Keratinocyte (primary cell): ENCODE measurements at regions not wholly inside any gene's neighbourhood (a gene's known extent, or its start where the extent isn't known, plus 50 kb on each side); places are given as distances from the start of the nearest gene placed in this dataset.

Experiments used
- DNase-seq: peaks from one replicate; pipeline ENCODE4 v3.0.0-alpha.2; 2011; ENCODE audit warnings: low read depth, missing footprints, low spot score
- FAIRE-seq: peaks from 2 replicates; lab custom pipeline; 2011; peaks lifted over from hg19 to GRCh38; lab: Jason Lieb, UNC
- H2AFZ ChIP-seq: 2 replicates; pipeline ENCODE4 v1.6.0; 2012; ENCODE audit warnings: low read length, control low read depth, inconsistent platforms; ENCODE audit not compliant: control insufficient read depth
- H3K27ac ChIP-seq: 2 replicates; pipeline ENCODE4 v1.5.1; 2011; ENCODE audit warnings: low read length; ENCODE audit not compliant: control insufficient read depth, insufficient read depth
- H3K27me3 ChIP-seq: 3 replicates; pipeline ENCODE4 v1.6.0; 2011; ENCODE audit warnings: low read length; ENCODE audit not compliant: control insufficient read depth, insufficient read depth; ENCODE audit errors: extremely low read depth
- H3K36me3 ChIP-seq, 2 experiments: 2 replicates in 1 of 2; 3 replicates in 1 of 2; pipeline ENCODE4 v1.5.1; 2011; ENCODE audit warnings: low read length in 2 of 2, mild to moderate bottlenecking in 1 of 2; ENCODE audit not compliant: control insufficient read depth in 2 of 2, insufficient read depth in 2 of 2; ENCODE audit errors: extremely low read depth in 1 of 2
- H3K4me1 ChIP-seq: 3 replicates; pipeline ENCODE4 v1.5.1; 2011; ENCODE audit warnings: low read length; ENCODE audit not compliant: control insufficient read depth, insufficient read depth; ENCODE audit errors: extremely low read depth
- H3K4me2 ChIP-seq: 3 replicates; pipeline ENCODE4 v1.6.0; 2011; ENCODE audit warnings: low read depth, low read length; ENCODE audit not compliant: control insufficient read depth, insufficient read depth; ENCODE audit errors: extremely low read depth
- H3K4me3 ChIP-seq, 3 experiments: fragments of 200-600 bp in 1 of 3; sonication (generic) in 1 of 3; 2 replicates in 2 of 3; 3 replicates in 1 of 3; pipeline ENCODE4 v1.5.1; 2011 to 2016; ENCODE audit warnings: low read length in 3 of 3, mild to moderate bottlenecking in 3 of 3, control low read depth in 2 of 3, inconsistent platforms in 1 of 3, low read depth in 1 of 3, mixed read lengths in 1 of 3, mixed run types in 1 of 3, moderate library complexity in 1 of 3; ENCODE audit not compliant: control insufficient read depth in 2 of 3, insufficient read depth in 2 of 3; ENCODE audit errors: extremely low read depth in 1 of 3
- H3K79me2 ChIP-seq: 2 replicates; pipeline ENCODE4 v1.6.0; 2012; ENCODE audit warnings: low read length; ENCODE audit not compliant: control insufficient read depth, insufficient read depth
- H3K9ac ChIP-seq: 3 replicates; pipeline ENCODE4 v1.6.0; 2011; ENCODE audit warnings: low read length; ENCODE audit not compliant: control insufficient read depth, insufficient read depth; ENCODE audit errors: extremely low read depth
- H3K9me1 ChIP-seq: 3 replicates; pipeline ENCODE4 v1.6.0; 2011; ENCODE audit warnings: low read length; ENCODE audit not compliant: control insufficient read depth, insufficient read depth; ENCODE audit errors: extremely low read depth
- H3K9me3 ChIP-seq: 2 replicates; pipeline ENCODE4 v1.5.1; 2012; ENCODE audit warnings: low read depth, low read length; ENCODE audit not compliant: control insufficient read depth
- H4K20me1 ChIP-seq: 3 replicates; pipeline ENCODE4 v1.6.0; 2011; ENCODE audit warnings: low read length; ENCODE audit not compliant: control insufficient read depth, insufficient read depth; ENCODE audit errors: extremely low read depth
- CTCF ChIP-seq, 3 experiments: IDR thresholded peaks in 1 of 3; conservative IDR thresholded peaks in 1 of 3; optimal IDR thresholded peaks in 1 of 3; 2 replicates in 2 of 3; 3 replicates in 1 of 3; pipeline versions ENCODE3 to v1.5.1; 2011; ENCODE audit warnings: low read length in 3 of 3, mild to moderate bottlenecking in 3 of 3, moderate library complexity in 2 of 3, control low read depth in 1 of 3, inconsistent platforms in 1 of 3; ENCODE audit not compliant: insufficient read depth in 2 of 3; ENCODE audit errors: extremely low read depth in 1 of 3
- EZH2 ChIP-seq: IDR thresholded peaks from one replicate; pipeline ENCODE4 v1.6.1; 2012; ENCODE audit warnings: inconsistent platforms, mild to moderate bottlenecking, low read length, moderate library complexity
- dilution Hi-C: fragments of 300-500 bp; cut with MboI; formaldehyde crosslinking; loops from one replicate; pipeline ENCODE4 v1.7.0; 2020; ENCODE audit warnings: low sequenced_read_pairs; ENCODE audit not compliant: extremely low pct_ligation_motif_present

GRCh38 chr6:113169484-113169883 is 687.7 kb upstream of the MARCKS start:
- TF ChIP-seq CTCF (optimal IDR thresholded peaks at IDR 0.05 in 1 of 3, IDR thresholded peaks at IDR 0.05 in 1 of 3, conservative IDR thresholded peaks at IDR 0.05 in 1 of 3; ENCODE audit: extremely low read depth in 1 of 3, insufficient read depth in 2 of 3, low read length in 3 of 3), result no peak
- no peak for TF ChIP-seq EZH2
- Histone ChIP-seq H3K4me1 (no peaks in the 10 kb centered on the region), H3K9ac (no peak overlapping the region), H3K36me3 (no peaks in the 10 kb centered on the region), H3K27ac (no peak overlapping the region), H4K20me1 (no peaks in the 10 kb centered on the region), H3K4me2 (no peak overlapping the region), H3K9me3 (peaks cover 2% of the 10 kb centered on the region), H2AFZ (no peak overlapping the region), H3K4me3 (no peak overlapping the region), H3K79me2 (no peaks in the 10 kb centered on the region), H3K27me3 (no peaks in the 10 kb centered on the region), H3K9me1 (no peaks in the 10 kb centered on the region)
- FAIRE-seq (no peak), DNase-seq (no peak)
- dilution Hi-C loops, result no loop called here

- H3K4me2 ChIP-seq, result no peak overlapping the region
- no peaks in the 10 kb centered on the region for H3K79me2 ChIP-seq
- no peaks in the 10 kb centered on the region for H3K9me1 ChIP-seq
- no peak overlapping the region for H2AFZ ChIP-seq
- dilution Hi-C loops, result no loop called here
- no peak for FAIRE-seq
- no peak overlapping the region for H3K27ac ChIP-seq
- no peak overlapping the region for H3K9ac ChIP-seq
- H3K4me3 ChIP-seq, result no peak overlapping the region
- H3K4me1 ChIP-seq, result no peaks in the 10 kb centered on the region
- DNase-seq, result no peak
- H3K36me3 ChIP-seq, result no peaks in the 10 kb centered on the region
- H4K20me1 ChIP-seq, result no peaks in the 10 kb centered on the region
- peaks cover 2% of the 10 kb centered on the region for H3K9me3 ChIP-seq
- H3K27me3 ChIP-seq, result no peaks in the 10 kb centered on the region
- TF ChIP-seq EZH2 (no peak), CTCF (optimal IDR thresholded peaks at IDR 0.05 in 1 of 3, IDR thresholded peaks at IDR 0.05 in 1 of 3, conservative IDR thresholded peaks at IDR 0.05 in 1 of 3; ENCODE audit: extremely low read depth in 1 of 3, insufficient read depth in 2 of 3, low read length in 3 of 3) (no peak)
Observed at GRCh38 chr6:113170454-113170853, 686.7 kb upstream of the MARCKS start.
